CD14-positive monocyte (primary cell): ENCODE measurements at regions not wholly inside any gene's neighbourhood (a gene's known extent, or its start where the extent isn't known, plus 50 kb on each side); places are given as distances from the start of the nearest gene placed in this dataset.

ENCODE experiments used
- DNase-seq, 3 donors: peaks; one replicate each; pipeline ENCODE4 v3.0.0-alpha.2; 2011 to 2022
- H2AFZ ChIP-seq: 2 replicates; pipeline ENCODE4 v1.6.0; 2012; ENCODE audit warnings: mild to moderate bottlenecking, low read depth, low read length, inconsistent platforms; ENCODE audit not compliant: insufficient read depth, poor library complexity, severe bottlenecking
- H3K27ac ChIP-seq, 2 donors: 1 replicate in 1 of 2; 2 replicates in 1 of 2; pipeline ENCODE4 v1.5.1; 2012 to 2013; ENCODE audit warnings: low read length in 2 of 2, control low read depth in 1 of 2, inconsistent platforms in 1 of 2, low read depth in 1 of 2, mild to moderate bottlenecking in 1 of 2
- H3K27me3 ChIP-seq, 2 donors: one replicate each; pipeline versions ENCODE4 v1.6.0 to v1.6.1; 2011 to 2013; ENCODE audit warnings: low read length in 2 of 2; ENCODE audit not compliant: control insufficient read depth in 2 of 2, insufficient read depth in 2 of 2
- H3K36me3 ChIP-seq, 2 donors: replicated peaks in 1 of 2; 1 replicate in 1 of 2; 2 replicates in 1 of 2; pipeline versions ENCODE4 v1.5.1 to v1.6.1; 2012 to 2013; ENCODE audit warnings: low read length in 2 of 2, control low read depth in 1 of 2, inconsistent platforms in 1 of 2, mild to moderate bottlenecking in 1 of 2; ENCODE audit not compliant: insufficient read depth in 2 of 2, control insufficient read depth in 1 of 2
- H3K4me1 ChIP-seq, 2 donors: 1 replicate in 1 of 2; 2 replicates in 1 of 2; pipeline versions ENCODE4 v1.5.1 to v1.6.1; 2012 to 2013; ENCODE audit warnings: low read length in 2 of 2, control low read depth in 1 of 2, inconsistent platforms in 1 of 2, mild to moderate bottlenecking in 1 of 2, moderate library complexity in 1 of 2; ENCODE audit not compliant: insufficient read depth in 2 of 2, control insufficient read depth in 1 of 2
- H3K4me2 ChIP-seq: replicated peaks from 2 replicates; pipeline ENCODE3; 2012; ENCODE audit warnings: low read length, moderate library complexity, mild to moderate bottlenecking; ENCODE audit not compliant: poor library complexity, severe bottlenecking; ENCODE audit errors: extremely low read depth
- H3K4me3 ChIP-seq, 3 experiments: fragments of 200-600 bp in 1 of 3; sonication (generic) in 1 of 3; replicated peaks in 1 of 3; 1 replicate in 2 of 3; 2 replicates in 1 of 3; pipeline ENCODE4 v1.5.1; 2011 to 2013; ENCODE audit warnings: low read length in 3 of 3, mild to moderate bottlenecking in 3 of 3, control low read depth in 2 of 3, low read depth in 2 of 3, inconsistent platforms in 1 of 3, moderate library complexity in 1 of 3
- H3K79me2 ChIP-seq: 2 replicates; pipeline ENCODE4 v1.6.0; 2012; ENCODE audit warnings: mild to moderate bottlenecking, control low read depth, inconsistent platforms, low read length, moderate library complexity; ENCODE audit not compliant: insufficient read depth
- H3K9ac ChIP-seq: 2 replicates; pipeline ENCODE4 v1.6.0; 2017; ENCODE audit warnings: low read length, mild to moderate bottlenecking; ENCODE audit not compliant: insufficient read depth, poor library complexity, severe bottlenecking
- H3K9me3 ChIP-seq, 2 donors: replicated peaks in 1 of 2; 1 replicate in 1 of 2; 2 replicates in 1 of 2; pipeline versions ENCODE4 v1.5.1 to v1.6.1; 2012 to 2013; ENCODE audit warnings: low read length in 2 of 2, control low read depth in 1 of 2; ENCODE audit not compliant: control insufficient read depth in 1 of 2, insufficient read depth in 1 of 2
- H4K20me1 ChIP-seq: 2 replicates; pipeline ENCODE4 v1.6.0; 2012; ENCODE audit warnings: mild to moderate bottlenecking, low read length, control low read depth, moderate library complexity; ENCODE audit not compliant: insufficient read depth
- H3K27ac Mint-ChIP-seq, 7 donors: one replicate each; pipeline ENCODE4 v1.8.0; 2020; ENCODE audit warnings: mild to moderate bottlenecking in 7 of 7, mixed read lengths in 7 of 7, moderate library complexity in 6 of 7, inconsistent platforms in 2 of 7
- H3K27me3 Mint-ChIP-seq, 3 donors: one replicate each; pipeline ENCODE4 v1.8.0; 2021 to 2022; ENCODE audit warnings: low read depth in 3 of 3, mild to moderate bottlenecking in 3 of 3, mixed read lengths in 3 of 3, moderate library complexity in 3 of 3, inconsistent platforms in 1 of 3
- H3K36me3 Mint-ChIP-seq, 2 donors: one replicate each; pipeline ENCODE4 v1.8.0; 2020; ENCODE audit warnings: mixed read lengths in 2 of 2, inconsistent platforms in 1 of 2, mild to moderate bottlenecking in 1 of 2
- H3K4me1 Mint-ChIP-seq: one replicate; pipeline ENCODE4 v1.8.0; 2020; ENCODE audit warnings: mild to moderate bottlenecking, mixed read lengths
- H3K4me3 Mint-ChIP-seq, 2 donors: one replicate each; pipeline ENCODE4 v1.8.0; 2020; ENCODE audit warnings: mild to moderate bottlenecking in 2 of 2, mixed read lengths in 2 of 2, moderate library complexity in 1 of 2
- H3K9me3 Mint-ChIP-seq, 7 donors: one replicate each; pipeline ENCODE4 v1.8.0; 2020 to 2022; ENCODE audit warnings: mixed read lengths in 7 of 7, mild to moderate bottlenecking in 6 of 7, moderate library complexity in 6 of 7, inconsistent platforms in 2 of 7
- WGBS: methylation state at CpG from one replicate; pipeline ENCODE4 v1.1.5; 2013; ENCODE audit warnings: missing lambda C conversion rate; ENCODE audit not compliant: insufficient coverage; 5-methylcytosine and 5-hydroxymethylcytosine counted together
- intact Hi-C, 2 donors: fragments of 100-400 bp; cut with micrococcal nuclease; formaldehyde crosslinking; loops; one replicate each; pipeline versions ENCODE4 v1.15.0 to v1.15.1; 2023
- TF ChIP-seq, protein P1 (sequence below): fragments of 200-600 bp; IDR thresholded peaks from one replicate; pipeline ENCODE4 v1.8.0; 2022; ENCODE audit warnings: antibody characterized with exemption, mild to moderate bottlenecking

- Histone ChIP-seq H2AFZ (no peak overlapping the region), H3K36me3 (no peaks in the 10 kb centered on the region), H3K4me2 (no peak overlapping the region), H3K9me3 (no peaks in the 10 kb centered on the region), H3K27ac (no peak overlapping the region), H3K4me3 (no peak overlapping the region), H4K20me1 (no peaks in the 10 kb centered on the region), H3K79me2 (no peaks in the 10 kb centered on the region), H3K4me1 (no peaks in the 10 kb centered on the region), H3K9ac (no peak overlapping the region), H3K27me3 (no peaks in the 10 kb centered on the region)
- no peaks in the 10 kb centered on the region for H3K4me1 Mint-ChIP-seq
- TF ChIP-seq, protein P1, sequence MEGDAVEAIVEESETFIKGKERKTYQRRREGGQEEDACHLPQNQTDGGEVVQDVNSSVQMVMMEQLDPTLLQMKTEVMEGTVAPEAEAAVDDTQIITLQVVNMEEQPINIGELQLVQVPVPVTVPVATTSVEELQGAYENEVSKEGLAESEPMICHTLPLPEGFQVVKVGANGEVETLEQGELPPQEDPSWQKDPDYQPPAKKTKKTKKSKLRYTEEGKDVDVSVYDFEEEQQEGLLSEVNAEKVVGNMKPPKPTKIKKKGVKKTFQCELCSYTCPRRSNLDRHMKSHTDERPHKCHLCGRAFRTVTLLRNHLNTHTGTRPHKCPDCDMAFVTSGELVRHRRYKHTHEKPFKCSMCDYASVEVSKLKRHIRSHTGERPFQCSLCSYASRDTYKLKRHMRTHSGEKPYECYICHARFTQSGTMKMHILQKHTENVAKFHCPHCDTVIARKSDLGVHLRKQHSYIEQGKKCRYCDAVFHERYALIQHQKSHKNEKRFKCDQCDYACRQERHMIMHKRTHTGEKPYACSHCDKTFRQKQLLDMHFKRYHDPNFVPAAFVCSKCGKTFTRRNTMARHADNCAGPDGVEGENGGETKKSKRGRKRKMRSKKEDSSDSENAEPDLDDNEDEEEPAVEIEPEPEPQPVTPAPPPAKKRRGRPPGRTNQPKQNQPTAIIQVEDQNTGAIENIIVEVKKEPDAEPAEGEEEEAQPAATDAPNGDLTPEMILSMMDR, result no peak
- intact Hi-C loops, result no loop called here
- no CpG with 5 or more reads among the region's 3 CpGs for WGBS
- H3K9me3 Mint-ChIP-seq, result peaks cover 0 to 3% (median 2%) of the 10 kb centered on the region in 7 donors
- no peak for DNase-seq
- H3K27me3 Mint-ChIP-seq, result no peaks in the 10 kb centered on the region
- no peaks in the 10 kb centered on the region for H3K36me3 Mint-ChIP-seq
- no peak overlapping the region for H3K4me3 Mint-ChIP-seq
- no peak overlapping the region for H3K27ac Mint-ChIP-seq
Measured at GRCh38 chr16:51834794-51835193, 683.7 kb upstream of the SALL1 start.

- Mint-ChIP-seq H3K4me3 (no peak overlapping the region), H3K9me3 (peaks cover 0 to 3% (median 2%) of the 10 kb centered on the region in 7 donors), H3K27me3 (no peaks in the 10 kb centered on the region), H3K36me3 (no peaks in the 10 kb centered on the region), H3K4me1 (no peaks in the 10 kb centered on the region), H3K27ac (no peak overlapping the region)
- H3K79me2 ChIP-seq, result no peaks in the 10 kb centered on the region
- H4K20me1 ChIP-seq, result no peaks in the 10 kb centered on the region
- H3K4me1 ChIP-seq, result no peaks in the 10 kb centered on the region
- no peak overlapping the region for H3K4me2 ChIP-seq
- H3K9ac ChIP-seq, result no peak overlapping the region
- 100% methylated on average over 2 of the region's 10 CpGs for WGBS
- no peaks in the 10 kb centered on the region for H3K36me3 ChIP-seq
- H3K4me3 ChIP-seq, result no peak overlapping the region
- DNase-seq, result no peak
- H2AFZ ChIP-seq, result no peak overlapping the region
- H3K9me3 ChIP-seq, result no peaks in the 10 kb centered on the region
- H3K27ac ChIP-seq, result no peak overlapping the region
- TF ChIP-seq, protein P1, result no peak
- no peaks in the 10 kb centered on the region for H3K27me3 ChIP-seq
- intact Hi-C loops, result no loop called here
Measured at GRCh38 chr16:51834133-51834532, 683.1 kb upstream of the SALL1 start.
